ENCODE measurements at regions not wholly inside any gene's neighbourhood (a gene's known extent, or its start where the extent isn't known, plus 50 kb on each side); places are given as distances from the start of the nearest gene placed in this dataset.

GRCh38 chr2:240203031-240203787 lies 62.8 kb upstream of the OTOS start:
- no peaks in the 10 kb centered on the region for H3K4me1 ChIP-seq
- H3K4me3 ChIP-seq: no peak overlapping the region
- TF ChIP-seq CTCF (IDR thresholded peaks at IDR 0.05): no peak
- DNase-seq (ENCODE audit: low spot score in 2 of 2): no peak
- H3K27me3 ChIP-seq: no peaks in the 10 kb centered on the region
- H3K36me3 ChIP-seq: no peaks in the 10 kb centered on the region
- no peaks in the 10 kb centered on the region for H3K9me3 ChIP-seq
- no peak overlapping the region for H3K27ac ChIP-seq
- intact Hi-C loops (cut with DNase I): no loop called here

GRCh38 chr2:240203788-240204270 lies 63.4 kb upstream of the OTOS start:
- H3K9me3 ChIP-seq: no peaks in the 10 kb centered on the region
- no peak overlapping the region for H3K4me3 ChIP-seq
- DNase-seq (ENCODE audit: low spot score in 2 of 2): no peak
- H3K27ac ChIP-seq: no peak overlapping the region
- H3K36me3 ChIP-seq: no peaks in the 10 kb centered on the region
- no peak for TF ChIP-seq CTCF (IDR thresholded peaks at IDR 0.05)
- H3K4me1 ChIP-seq: no peaks in the 10 kb centered on the region
- no peaks in the 10 kb centered on the region for H3K27me3 ChIP-seq
- intact Hi-C loops (cut with DNase I): no loop called here

GRCh38 chr2:240204431-240205276 lies 64.2 kb upstream of the OTOS start:
- no peak for TF ChIP-seq CTCF (IDR thresholded peaks at IDR 0.05)
- no peaks in the 10 kb centered on the region for H3K9me3 ChIP-seq
- H3K4me1 ChIP-seq: no peaks in the 10 kb centered on the region
- intact Hi-C loops (cut with DNase I): no loop called here
- no peaks in the 10 kb centered on the region for H3K27me3 ChIP-seq
- H3K36me3 ChIP-seq: no peaks in the 10 kb centered on the region
- no peak for DNase-seq (ENCODE audit: low spot score in 2 of 2)
- no peak overlapping the region for H3K27ac ChIP-seq
- no peak overlapping the region for H3K4me3 ChIP-seq

GRCh38 chr2:240205348-240205747 lies 64.9 kb upstream of the OTOS start:
- H3K4me1 ChIP-seq: no peaks in the 10 kb centered on the region
- no peak for DNase-seq (ENCODE audit: low spot score in 2 of 2)
- no peak overlapping the region for H3K27ac ChIP-seq
- TF ChIP-seq CTCF (IDR thresholded peaks at IDR 0.05): no peak
- no peaks in the 10 kb centered on the region for H3K27me3 ChIP-seq
- H3K4me3 ChIP-seq: no peak overlapping the region
- no peaks in the 10 kb centered on the region for H3K9me3 ChIP-seq
- H3K36me3 ChIP-seq: no peaks in the 10 kb centered on the region
- intact Hi-C loops (cut with DNase I): no loop called here

GRCh38 chr2:240205772-240206171 lies 65.3 kb upstream of the OTOS start:
- Histone ChIP-seq H3K27me3 (no peaks in the 10 kb centered on the region), H3K4me3 (no peak overlapping the region), H3K9me3 (no peaks in the 10 kb centered on the region), H3K4me1 (no peaks in the 10 kb centered on the region), H3K27ac (no peak overlapping the region), H3K36me3 (no peaks in the 10 kb centered on the region)
- intact Hi-C loops (cut with DNase I): no loop called here
- no peak for TF ChIP-seq CTCF (IDR thresholded peaks at IDR 0.05)
- no peak for DNase-seq (ENCODE audit: low spot score in 2 of 2)

All from ascending aorta (tissue), 2 donors.